HepG2 (cell line): ENCODE measurements at regions not wholly inside any gene's neighbourhood (a gene's known extent, or its start where the extent isn't known, plus 50 kb on each side); places are given as distances from the start of the nearest gene placed in this dataset.

Experiments
- EP300 ChIP-seq, 3 experiments: sonication (generic) in 1 of 3; formaldehyde crosslinking in 1 of 3; IDR thresholded peaks; 2 replicates each; pipeline versions ENCODE4 v1.5.1 to v1.6.1; 2011 to 2020; ENCODE audit warnings: low read depth in 2 of 3, low read length in 2 of 3, borderline replicate concordance in 1 of 3, improper control_type of control experiment in 1 of 3, mild to moderate bottlenecking in 1 of 3, missing genetic modification reagents in 1 of 3, moderate library complexity in 1 of 3
- HNRNPK ChIP-seq: fragments of 200-400 bp; formaldehyde crosslinking; IDR thresholded peaks from 2 replicates; pipeline ENCODE4 v1.6.1; 2018; ENCODE audit warnings: low read length, low read depth, moderate library complexity, mild to moderate bottlenecking; ENCODE audit not compliant: poor library complexity, severe bottlenecking
- KDM4B ChIP-seq: sonication (generic); formaldehyde crosslinking; IDR thresholded peaks from 2 replicates; pipeline ENCODE4 v1.4.0; 2020; ENCODE audit warnings: missing genetic modification reagents
- KLF13 ChIP-seq: sonication (generic); formaldehyde crosslinking; IDR thresholded peaks from 2 replicates; pipeline ENCODE4 v1.4.0; 2020; ENCODE audit warnings: mild to moderate bottlenecking, missing genetic modification reagents
- MTF2 ChIP-seq: sonication (generic); formaldehyde crosslinking; IDR thresholded peaks from 2 replicates; pipeline ENCODE4 v1.5.0; 2020; ENCODE audit warnings: missing genetic modification reagents, borderline replicate concordance
- NFE2 ChIP-seq: sonication (generic); formaldehyde crosslinking; IDR thresholded peaks from 2 replicates; pipeline ENCODE4 v1.4.0; 2020; ENCODE audit warnings: missing genetic modification reagents
- SUZ12 ChIP-seq: fragments of 150-350 bp; IDR thresholded peaks from 2 replicates; pipeline ENCODE4 v1.6.1; 2014; ENCODE audit warnings: low read depth, low read length
- YY1 ChIP-seq: IDR thresholded peaks from 2 replicates; pipeline ENCODE4 v1.6.1; 2011; ENCODE audit warnings: low read length, low read depth, moderate library complexity, mild to moderate bottlenecking; ENCODE audit not compliant: insufficient read depth, insufficient replicate concordance
- ZBTB21 ChIP-seq: sonication (generic); formaldehyde crosslinking; IDR thresholded peaks from 2 replicates; pipeline ENCODE4 v1.4.0; 2020; ENCODE audit warnings: missing genetic modification reagents
- ZFP82 ChIP-seq: sonication (generic); formaldehyde crosslinking; IDR thresholded peaks from 2 replicates; pipeline ENCODE4 v1.5.1; 2020; ENCODE audit warnings: mild to moderate bottlenecking, missing genetic modification reagents, borderline replicate concordance
- TF ChIP-seq, protein P1 (sequence below): IDR thresholded peaks from 2 replicates; pipeline ENCODE4 v1.6.1; 2016; ENCODE audit warnings: low read depth, missing genetic modification reagents, missing compliant biosample characterization
- TF ChIP-seq, protein P2 (sequence below): sonication (generic); formaldehyde crosslinking; IDR thresholded peaks from 2 replicates; pipeline ENCODE4 v1.5.0; 2020; ENCODE audit warnings: mild to moderate bottlenecking, missing genetic modification reagents, moderate library complexity
- TF ChIP-seq, protein P3 (sequence below), 2 experiments: IDR thresholded peaks; 2 replicates each; pipeline ENCODE4 v1.6.1; 2011 to 2012; ENCODE audit warnings: low read length in 2 of 2, borderline replicate concordance in 1 of 2, low read depth in 1 of 2, mild to moderate bottlenecking in 1 of 2, moderate library complexity in 1 of 2

DNA sequence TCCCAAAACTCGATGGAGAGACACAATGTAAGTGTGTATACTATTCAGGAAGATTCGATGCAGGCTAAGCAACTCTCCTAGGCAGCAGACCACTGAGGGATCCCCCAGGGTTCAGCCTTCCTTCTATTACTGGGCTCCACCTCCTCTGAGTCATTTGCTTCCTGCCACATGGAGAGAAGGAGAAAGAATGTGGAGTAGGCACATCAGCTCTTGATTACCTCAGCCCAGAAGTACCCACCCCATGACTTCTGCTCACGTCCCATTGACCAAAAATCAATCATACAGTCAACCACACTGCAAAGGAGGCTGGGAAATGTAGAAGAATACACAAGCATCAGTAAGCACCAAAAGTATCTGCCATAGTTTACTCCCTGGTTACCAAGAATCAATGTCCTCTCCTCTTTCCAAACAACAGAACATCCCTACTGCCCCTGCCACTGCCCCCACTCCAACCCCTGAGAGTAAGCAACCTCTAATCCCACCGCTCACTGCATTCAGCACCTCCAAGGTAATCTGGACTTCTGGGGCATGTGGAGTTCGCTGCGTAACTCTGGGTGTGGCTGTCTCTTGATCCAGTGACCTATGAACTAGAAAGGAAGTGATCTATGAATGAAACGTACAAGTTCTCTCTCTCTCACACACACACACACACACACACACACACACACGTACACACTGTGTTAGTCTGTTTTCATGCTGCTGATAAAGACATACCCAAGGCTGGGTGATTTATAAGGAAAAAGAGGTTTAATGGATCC lies 91.2 kb upstream of the C1QTNF7 start:
- TF ChIP-seq SUZ12 (no peak), NFE2 (CRISPR knock-in tag) (no peak), ZBTB21 (no peak), EP300 (IDR thresholded peaks at IDR 0.05; ENCODE audit: low read depth in 2 of 2, low read length in 2 of 2) (no peak), EP300 (CRISPR knock-in tag; IDR thresholded peaks at IDR 0.05; ENCODE audit: borderline replicate concordance) (no peak), KLF13 (CRISPR knock-in tag) (no peak), ZFP82 (no peak), KDM4B (CRISPR knock-in tag) (no peak), YY1 (no peak), HNRNPK (no peak), MTF2 (CRISPR knock-in tag) (no peak)
- TF ChIP-seq, protein P1, sequence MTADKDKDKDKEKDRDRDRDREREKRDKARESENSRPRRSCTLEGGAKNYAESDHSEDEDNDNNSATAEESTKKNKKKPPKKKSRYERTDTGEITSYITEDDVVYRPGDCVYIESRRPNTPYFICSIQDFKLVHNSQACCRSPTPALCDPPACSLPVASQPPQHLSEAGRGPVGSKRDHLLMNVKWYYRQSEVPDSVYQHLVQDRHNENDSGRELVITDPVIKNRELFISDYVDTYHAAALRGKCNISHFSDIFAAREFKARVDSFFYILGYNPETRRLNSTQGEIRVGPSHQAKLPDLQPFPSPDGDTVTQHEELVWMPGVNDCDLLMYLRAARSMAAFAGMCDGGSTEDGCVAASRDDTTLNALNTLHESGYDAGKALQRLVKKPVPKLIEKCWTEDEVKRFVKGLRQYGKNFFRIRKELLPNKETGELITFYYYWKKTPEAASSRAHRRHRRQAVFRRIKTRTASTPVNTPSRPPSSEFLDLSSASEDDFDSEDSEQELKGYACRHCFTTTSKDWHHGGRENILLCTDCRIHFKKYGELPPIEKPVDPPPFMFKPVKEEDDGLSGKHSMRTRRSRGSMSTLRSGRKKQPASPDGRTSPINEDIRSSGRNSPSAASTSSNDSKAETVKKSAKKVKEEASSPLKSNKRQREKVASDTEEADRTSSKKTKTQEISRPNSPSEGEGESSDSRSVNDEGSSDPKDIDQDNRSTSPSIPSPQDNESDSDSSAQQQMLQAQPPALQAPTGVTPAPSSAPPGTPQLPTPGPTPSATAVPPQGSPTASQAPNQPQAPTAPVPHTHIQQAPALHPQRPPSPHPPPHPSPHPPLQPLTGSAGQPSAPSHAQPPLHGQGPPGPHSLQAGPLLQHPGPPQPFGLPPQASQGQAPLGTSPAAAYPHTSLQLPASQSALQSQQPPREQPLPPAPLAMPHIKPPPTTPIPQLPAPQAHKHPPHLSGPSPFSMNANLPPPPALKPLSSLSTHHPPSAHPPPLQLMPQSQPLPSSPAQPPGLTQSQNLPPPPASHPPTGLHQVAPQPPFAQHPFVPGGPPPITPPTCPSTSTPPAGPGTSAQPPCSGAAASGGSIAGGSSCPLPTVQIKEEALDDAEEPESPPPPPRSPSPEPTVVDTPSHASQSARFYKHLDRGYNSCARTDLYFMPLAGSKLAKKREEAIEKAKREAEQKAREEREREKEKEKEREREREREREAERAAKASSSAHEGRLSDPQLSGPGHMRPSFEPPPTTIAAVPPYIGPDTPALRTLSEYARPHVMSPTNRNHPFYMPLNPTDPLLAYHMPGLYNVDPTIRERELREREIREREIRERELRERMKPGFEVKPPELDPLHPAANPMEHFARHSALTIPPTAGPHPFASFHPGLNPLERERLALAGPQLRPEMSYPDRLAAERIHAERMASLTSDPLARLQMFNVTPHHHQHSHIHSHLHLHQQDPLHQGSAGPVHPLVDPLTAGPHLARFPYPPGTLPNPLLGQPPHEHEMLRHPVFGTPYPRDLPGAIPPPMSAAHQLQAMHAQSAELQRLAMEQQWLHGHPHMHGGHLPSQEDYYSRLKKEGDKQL (CRISPR knock-in tag), result no peak
- TF ChIP-seq, protein P2, sequence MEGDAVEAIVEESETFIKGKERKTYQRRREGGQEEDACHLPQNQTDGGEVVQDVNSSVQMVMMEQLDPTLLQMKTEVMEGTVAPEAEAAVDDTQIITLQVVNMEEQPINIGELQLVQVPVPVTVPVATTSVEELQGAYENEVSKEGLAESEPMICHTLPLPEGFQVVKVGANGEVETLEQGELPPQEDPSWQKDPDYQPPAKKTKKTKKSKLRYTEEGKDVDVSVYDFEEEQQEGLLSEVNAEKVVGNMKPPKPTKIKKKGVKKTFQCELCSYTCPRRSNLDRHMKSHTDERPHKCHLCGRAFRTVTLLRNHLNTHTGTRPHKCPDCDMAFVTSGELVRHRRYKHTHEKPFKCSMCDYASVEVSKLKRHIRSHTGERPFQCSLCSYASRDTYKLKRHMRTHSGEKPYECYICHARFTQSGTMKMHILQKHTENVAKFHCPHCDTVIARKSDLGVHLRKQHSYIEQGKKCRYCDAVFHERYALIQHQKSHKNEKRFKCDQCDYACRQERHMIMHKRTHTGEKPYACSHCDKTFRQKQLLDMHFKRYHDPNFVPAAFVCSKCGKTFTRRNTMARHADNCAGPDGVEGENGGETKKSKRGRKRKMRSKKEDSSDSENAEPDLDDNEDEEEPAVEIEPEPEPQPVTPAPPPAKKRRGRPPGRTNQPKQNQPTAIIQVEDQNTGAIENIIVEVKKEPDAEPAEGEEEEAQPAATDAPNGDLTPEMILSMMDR (CRISPR knock-in tag), result no peak
- TF ChIP-seq, protein P3, sequence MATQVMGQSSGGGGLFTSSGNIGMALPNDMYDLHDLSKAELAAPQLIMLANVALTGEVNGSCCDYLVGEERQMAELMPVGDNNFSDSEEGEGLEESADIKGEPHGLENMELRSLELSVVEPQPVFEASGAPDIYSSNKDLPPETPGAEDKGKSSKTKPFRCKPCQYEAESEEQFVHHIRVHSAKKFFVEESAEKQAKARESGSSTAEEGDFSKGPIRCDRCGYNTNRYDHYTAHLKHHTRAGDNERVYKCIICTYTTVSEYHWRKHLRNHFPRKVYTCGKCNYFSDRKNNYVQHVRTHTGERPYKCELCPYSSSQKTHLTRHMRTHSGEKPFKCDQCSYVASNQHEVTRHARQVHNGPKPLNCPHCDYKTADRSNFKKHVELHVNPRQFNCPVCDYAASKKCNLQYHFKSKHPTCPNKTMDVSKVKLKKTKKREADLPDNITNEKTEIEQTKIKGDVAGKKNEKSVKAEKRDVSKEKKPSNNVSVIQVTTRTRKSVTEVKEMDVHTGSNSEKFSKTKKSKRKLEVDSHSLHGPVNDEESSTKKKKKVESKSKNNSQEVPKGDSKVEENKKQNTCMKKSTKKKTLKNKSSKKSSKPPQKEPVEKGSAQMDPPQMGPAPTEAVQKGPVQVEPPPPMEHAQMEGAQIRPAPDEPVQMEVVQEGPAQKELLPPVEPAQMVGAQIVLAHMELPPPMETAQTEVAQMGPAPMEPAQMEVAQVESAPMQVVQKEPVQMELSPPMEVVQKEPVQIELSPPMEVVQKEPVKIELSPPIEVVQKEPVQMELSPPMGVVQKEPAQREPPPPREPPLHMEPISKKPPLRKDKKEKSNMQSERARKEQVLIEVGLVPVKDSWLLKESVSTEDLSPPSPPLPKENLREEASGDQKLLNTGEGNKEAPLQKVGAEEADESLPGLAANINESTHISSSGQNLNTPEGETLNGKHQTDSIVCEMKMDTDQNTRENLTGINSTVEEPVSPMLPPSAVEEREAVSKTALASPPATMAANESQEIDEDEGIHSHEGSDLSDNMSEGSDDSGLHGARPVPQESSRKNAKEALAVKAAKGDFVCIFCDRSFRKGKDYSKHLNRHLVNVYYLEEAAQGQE (IDR thresholded peaks at IDR 0.05; ENCODE audit: borderline replicate concordance in 1 of 2, low read depth in 1 of 2, low read length in 2 of 2), result no peak
